Small intestine (tissue), 7 donors: ENCODE measurements at regions not wholly inside any gene's neighbourhood (a gene's known extent, or its start where the extent isn't known, plus 50 kb on each side); places are given as distances from the start of the nearest gene placed in this dataset.

Experiments used
- DNase-seq, 2 donors: peaks; one replicate each; pipeline versions ENCODE4 v3.0.0 to v3.0.0-alpha.2; 2013
- FAIRE-seq: peaks from 2 replicates; lab custom pipeline; 2012; peaks lifted over from hg19 to GRCh38; lab: Jason Lieb, UNC
- H3K27ac ChIP-seq, 3 donors: one replicate each; pipeline ENCODE4 v1.5.1; 2013; ENCODE audit warnings: low read length in 2 of 3, mild to moderate bottlenecking in 2 of 3, control low read depth in 1 of 3, inconsistent platforms in 1 of 3, low read depth in 1 of 3, moderate library complexity in 1 of 3
- H3K27me3 ChIP-seq, 3 donors: one replicate each; pipeline ENCODE4 v1.6.1; 2013; ENCODE audit warnings: low read length in 3 of 3, inconsistent platforms in 1 of 3; ENCODE audit not compliant: control insufficient read depth in 3 of 3, insufficient read depth in 3 of 3
- H3K36me3 ChIP-seq, 3 donors: one replicate each; pipeline ENCODE4 v1.6.1; 2013; ENCODE audit warnings: low read length in 3 of 3, inconsistent platforms in 1 of 3, low read depth in 1 of 3, mild to moderate bottlenecking in 1 of 3, moderate library complexity in 1 of 3; ENCODE audit not compliant: control insufficient read depth in 3 of 3, insufficient read depth in 2 of 3
- H3K4me1 ChIP-seq, 3 donors: one replicate each; pipeline ENCODE4 v1.6.1; 2013; ENCODE audit warnings: low read length in 2 of 3, inconsistent platforms in 1 of 3, low read depth in 1 of 3, mild to moderate bottlenecking in 1 of 3, moderate library complexity in 1 of 3; ENCODE audit not compliant: control insufficient read depth in 3 of 3, insufficient read depth in 2 of 3
- H3K4me3 ChIP-seq, 3 donors: one replicate each; pipeline ENCODE4 v1.5.1; 2013; ENCODE audit warnings: low read length in 3 of 3, control low read depth in 1 of 3, inconsistent platforms in 1 of 3, low read depth in 1 of 3, mild to moderate bottlenecking in 1 of 3, moderate library complexity in 1 of 3
- H3K9me3 ChIP-seq, 2 donors: one replicate each; pipeline ENCODE4 v1.6.1; 2013; ENCODE audit warnings: low read depth in 1 of 2, low read length in 1 of 2; ENCODE audit not compliant: control insufficient read depth in 2 of 2, insufficient read depth in 1 of 2
- WGBS, 3 donors: extraction: QIAGEN DNeasy Blood & Tissue Kit; methylation state at CpG; one replicate each; pipeline ENCODE4 v1.1.7; 2013; 5-methylcytosine and 5-hydroxymethylcytosine counted together
- donor health status: healthy with polysubstance abuse.
- donor health status: control.
- donor health status: control.
- donor health status: Bipolar disorder and iron deficiency.
- donor health status: healthy.

- no peaks in the 10 kb centered on the region for H3K9me3 ChIP-seq
- no peak overlapping the region for H3K27ac ChIP-seq
- DNase-seq, result no peak
- WGBS, 3 donors, result 69 to 87% (median 84%) methylated on average over 14 of the region's 14 CpGs
- H3K36me3 ChIP-seq, result no peaks in the 10 kb centered on the region
- H3K27me3 ChIP-seq, result peaks cover 0 to 2% (median 0%) of the 10 kb centered on the region in 3 donors
- no peaks in the 10 kb centered on the region for H3K4me1 ChIP-seq
- FAIRE-seq, result no peak
- no peak overlapping the region for H3K4me3 ChIP-seq
Measured at GRCh38 chr3:127069814-127070440, 87.0 kb downstream of the PLXNA1 start.

GRCh38 chr3:127070776-127071175 is 87.9 kb downstream of the PLXNA1 start:
- no peak for FAIRE-seq
- 76 to 83% (median 78%) methylated on average over 9 of the region's 9 CpGs for WGBS, 3 donors
- H3K27me3 ChIP-seq, result peaks cover 0 to 3% (median 0%) of the 10 kb centered on the region in 3 donors
- no peaks in the 10 kb centered on the region for H3K9me3 ChIP-seq
- DNase-seq, result no peak
- no peak overlapping the region for H3K4me3 ChIP-seq
- H3K27ac ChIP-seq, result no peak overlapping the region
- H3K36me3 ChIP-seq, result no peaks in the 10 kb centered on the region
- no peaks in the 10 kb centered on the region for H3K4me1 ChIP-seq

GRCh38 chr3:127071597-127072001 is 88.7 kb downstream of the PLXNA1 start:
- WGBS, 3 donors, result 72 to 86% (median 85%) methylated on average over 5 to 10 of the region's 10 CpGs
- H3K27me3 ChIP-seq, result peaks cover 0 to 3% (median 0%) of the 10 kb centered on the region in 3 donors
- no peak for FAIRE-seq

GRCh38 chr3:127072221-127072771 is 89.4 kb downstream of the PLXNA1 start:
- Histone ChIP-seq H3K27ac (no peak overlapping the region), H3K4me1 (no peaks in the 10 kb centered on the region), H3K4me3 (no peak overlapping the region), H3K27me3 (peaks cover 0 to 3% (median 0%) of the 10 kb centered on the region in 3 donors), H3K36me3 (no peaks in the 10 kb centered on the region), H3K9me3 (no peaks in the 10 kb centered on the region)
- FAIRE-seq, result no peak
- WGBS, 3 donors, result 77 to 85% (median 78%) methylated on average over 8 to 10 of the region's 10 CpGs
- DNase-seq, result no peak

More at GRCh38 chr3:127071597-127072001, 88.7 kb downstream of the PLXNA1 start:
- no peak overlapping the region for H3K27ac ChIP-seq
- no peaks in the 10 kb centered on the region for H3K4me1 ChIP-seq
- no peak overlapping the region for H3K4me3 ChIP-seq
- no peak for DNase-seq
- no peaks in the 10 kb centered on the region for H3K36me3 ChIP-seq
- no peaks in the 10 kb centered on the region for H3K9me3 ChIP-seq

GRCh38 chr3:127072971-127073783 is 90.3 kb downstream of the PLXNA1 start:
- Histone ChIP-seq H3K36me3 (no peaks in the 10 kb centered on the region), H3K27ac (no peak overlapping the region), H3K9me3 (no peaks in the 10 kb centered on the region), H3K27me3 (peaks cover 0 to 3% (median 0%) of the 10 kb centered on the region in 3 donors), H3K4me1 (no peaks in the 10 kb centered on the region), H3K4me3 (no peak overlapping the region)
- DNase-seq, result no peak
- FAIRE-seq, result no peak
- 62 to 73% (median 66%) methylated on average over 16 of the region's 16 CpGs for WGBS, 3 donors

GRCh38 chr3:127073941-127074820 is 91.3 kb downstream of the PLXNA1 start:
- Histone ChIP-seq H3K9me3 (no peaks in the 10 kb centered on the region), H3K36me3 (no peaks in the 10 kb centered on the region), H3K4me1 (no peaks in the 10 kb centered on the region), H3K4me3 (no peak overlapping the region), H3K27me3 (peaks cover 0 to 6% (median 0%) of the 10 kb centered on the region in 3 donors), H3K27ac (no peak overlapping the region)
- DNase-seq, result no peak
- FAIRE-seq, result no peak
- WGBS, 3 donors, result 68 to 76% (median 70%) methylated on average over 7 of the region's 7 CpGs

GRCh38 chr3:127074900-127075360 is 92.0 kb downstream of the PLXNA1 start:
- H3K36me3 ChIP-seq, result no peaks in the 10 kb centered on the region
- FAIRE-seq, result no peak
- H3K9me3 ChIP-seq, result no peaks in the 10 kb centered on the region
- WGBS, 3 donors, result 62 to 70% (median 66%) methylated on average over 4 of the region's 4 CpGs
- H3K4me1 ChIP-seq, result no peaks in the 10 kb centered on the region
- peaks cover 0 to 6% (median 0%) of the 10 kb centered on the region in 3 donors for H3K27me3 ChIP-seq
- no peak for DNase-seq
- no peak overlapping the region for H3K27ac ChIP-seq
- H3K4me3 ChIP-seq, result no peak overlapping the region
